Endothelial cell of hepatic sinusoid (primary cell): ENCODE measurements at regions not wholly inside any gene's neighbourhood (a gene's known extent, or its start where the extent isn't known, plus 50 kb on each side); places are given as distances from the start of the nearest gene placed in this dataset.

Experiments used
- in situ Hi-C: cut with HindIII; loops from 2 replicates; pipeline ENCODE4 v1.10.0; 2017; ENCODE audit warnings: low sequenced_read_pairs

- in situ Hi-C loops = no loop called here
These were observed 65.3 kb upstream of the ZMIZ1 start for GRCh38 chr10:79003183-79004100.

DNA sequence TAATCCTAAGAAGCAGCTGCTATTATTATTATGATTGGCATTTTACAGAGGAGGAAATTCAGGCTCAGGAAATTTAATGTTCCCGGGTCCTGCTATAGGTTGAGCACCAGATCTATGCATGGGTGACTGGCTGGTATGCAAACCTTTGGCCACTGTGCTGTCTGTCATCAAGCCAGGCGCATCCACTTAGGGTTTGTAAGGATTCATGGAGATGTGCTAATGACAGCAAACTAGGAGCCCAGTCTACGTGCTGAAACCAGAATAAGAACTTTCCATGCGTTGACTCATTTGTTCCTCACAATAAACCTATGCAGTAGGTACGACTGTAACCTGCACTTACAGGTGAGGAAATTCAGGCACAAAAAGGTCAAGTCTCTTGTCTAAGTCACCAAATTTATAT lies 64.5 kb upstream of the ZMIZ1 start:
- in situ Hi-C loops = no loop called here

- in situ Hi-C loops = no loop called here
These were observed 63.5 kb upstream of the ZMIZ1 start for GRCh38 chr10:79005126-79005810.

- in situ Hi-C loops = no loop called here
These were observed 61.7 kb upstream of the ZMIZ1 start for GRCh38 chr10:79007018-79007417.

DNA sequence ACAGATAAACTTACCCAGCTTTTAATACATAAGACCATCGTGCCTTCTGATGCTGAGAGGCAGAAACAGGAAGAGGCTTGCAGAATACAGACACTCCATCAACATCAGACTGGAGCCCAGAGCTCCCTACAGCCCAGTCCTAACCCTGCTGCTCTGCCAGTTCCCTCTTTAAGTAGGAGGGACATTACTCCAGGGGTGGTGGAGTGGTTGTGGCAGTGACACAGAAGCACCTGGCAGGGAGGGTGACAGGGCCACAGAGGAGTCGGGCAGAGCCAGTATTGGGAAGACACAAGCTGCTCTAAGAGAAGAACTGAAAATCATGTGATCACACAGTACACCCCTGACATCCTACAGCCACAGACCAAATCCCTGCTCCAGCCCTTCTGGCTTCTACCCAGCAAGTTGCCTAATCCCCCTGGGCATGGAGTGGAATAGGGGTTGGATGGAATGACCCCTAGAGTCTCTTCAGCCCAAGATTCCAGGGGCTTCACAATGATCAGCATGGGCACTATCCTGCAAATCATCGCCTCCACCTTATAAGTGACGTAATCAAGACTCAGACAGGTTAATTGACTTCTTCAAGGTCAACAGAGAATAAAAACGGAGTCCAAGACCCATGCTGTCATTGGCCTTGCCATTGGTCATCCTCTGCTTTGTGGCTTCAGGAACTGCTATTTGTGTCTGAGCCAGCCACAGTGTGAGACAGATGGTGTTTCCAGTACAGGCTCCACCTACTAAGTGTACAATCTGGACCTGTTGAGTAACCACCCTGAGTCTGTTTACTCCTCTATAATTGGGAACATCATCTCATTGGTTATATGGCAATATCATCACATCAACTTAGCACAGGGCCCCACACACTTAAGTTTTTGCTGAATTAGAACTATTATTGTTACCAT lies 61.1 kb upstream of the ZMIZ1 start:
- in situ Hi-C loops = no loop called here

- in situ Hi-C loops = no loop called here
These were observed 59.6 kb upstream of the ZMIZ1 start for GRCh38 chr10:79009145-79009544.

DNA sequence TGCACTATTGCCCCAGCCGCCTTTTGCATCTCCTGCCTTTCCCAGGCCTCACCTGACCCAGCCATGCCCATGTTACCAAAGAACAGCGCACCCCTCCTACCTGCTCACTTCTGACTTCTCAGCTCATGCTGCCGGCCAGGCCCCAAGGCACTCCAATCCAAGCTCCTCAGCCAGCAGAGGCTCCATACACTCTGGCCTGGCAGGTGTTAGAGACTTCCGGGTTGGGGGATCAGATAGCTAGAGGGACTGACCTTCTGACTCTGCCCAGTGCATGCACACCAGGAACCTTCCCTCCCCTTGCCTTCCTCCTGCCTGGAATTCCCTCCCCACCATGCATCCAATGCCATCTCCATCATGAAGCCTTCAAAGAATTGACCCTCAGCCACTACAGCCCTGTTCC lies 56.2 kb upstream of the ZMIZ1 start:
- in situ Hi-C loops = no loop called here

DNA sequence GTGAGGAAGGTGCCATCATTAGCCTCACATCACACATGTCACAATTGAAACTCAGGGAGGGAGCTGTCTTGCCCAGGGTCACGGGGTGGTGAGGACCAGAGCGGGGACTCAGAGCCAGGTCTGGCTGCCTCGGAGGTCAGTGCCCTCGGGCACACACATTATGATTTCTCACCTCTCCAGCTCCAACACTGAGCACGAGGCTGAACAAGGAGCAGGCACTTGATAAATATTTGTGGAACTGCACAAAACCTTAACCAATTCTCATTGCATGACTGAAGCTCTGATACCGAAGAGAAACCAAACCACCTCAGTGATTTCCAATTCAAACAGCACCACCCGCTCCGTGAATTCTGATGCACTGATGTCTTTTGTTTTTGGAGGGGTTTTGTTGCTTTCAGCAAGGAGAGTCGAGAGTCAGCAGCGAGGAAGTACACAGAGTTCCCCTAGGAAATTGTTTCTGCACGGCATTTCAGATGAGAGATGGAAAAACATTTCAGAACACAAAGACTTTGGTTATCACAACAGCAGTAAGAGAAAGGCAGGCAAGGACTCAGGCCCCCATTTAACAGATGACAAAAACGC lies 55.3 kb upstream of the ZMIZ1 start:
- in situ Hi-C loops = no loop called here

- in situ Hi-C loops = no loop called here
These were observed 54.0 kb upstream of the ZMIZ1 start for GRCh38 chr10:79014796-79015195.

DNA sequence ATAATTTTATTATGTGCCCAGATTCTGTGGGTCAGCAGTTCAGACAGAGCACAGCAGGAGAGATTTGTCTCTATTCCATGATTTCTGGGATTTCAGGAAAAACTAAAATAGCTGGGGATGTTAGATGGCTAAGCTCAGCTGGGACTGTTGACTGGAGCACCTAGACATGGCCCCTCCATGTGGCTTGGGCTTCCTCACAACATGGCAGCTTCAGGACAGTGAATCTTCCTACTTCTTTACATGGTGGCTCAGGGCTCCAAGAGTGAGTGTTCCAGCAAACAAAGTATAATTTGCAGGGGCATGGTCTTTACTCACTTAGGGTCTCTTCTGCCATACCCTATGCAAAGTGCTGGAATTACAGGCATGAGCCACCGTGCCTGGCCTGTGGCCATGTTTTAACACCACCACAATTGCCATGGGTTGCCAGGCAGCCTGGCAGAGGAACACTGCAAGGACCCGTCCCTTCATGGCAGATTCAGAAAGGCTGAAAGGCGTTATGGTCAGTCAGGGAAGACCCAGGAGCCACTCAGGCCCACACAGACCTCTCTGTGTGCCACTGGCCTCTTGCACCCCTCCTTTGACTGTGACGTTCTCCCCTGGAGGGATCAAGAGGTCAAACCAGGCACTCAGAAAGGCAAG lies 50.8 kb upstream of the ZMIZ1 start:
- in situ Hi-C loops = no loop called here

- in situ Hi-C loops = no loop called here
These were observed 50.2 kb upstream of the ZMIZ1 start for GRCh38 chr10:79018521-79019011.
